Transverse colon (tissue), 4 donors: ENCODE measurements at regions not wholly inside any gene's neighbourhood (a gene's known extent, or its start where the extent isn't known, plus 50 kb on each side); places are given as distances from the start of the nearest gene placed in this dataset.

Source experiments
- CTCF ChIP-seq, 5 experiments: fragments of 200-600 bp in 3 of 5; fragments of 450-650 bp in 2 of 5; sonication (generic) in 3 of 5; IDR thresholded peaks; 1 replicate in 2 of 5; 2 replicates in 3 of 5; pipeline ENCODE4 v1.5.1; 2016 to 2017; ENCODE audit warnings: antibody characterized with exemption in 5 of 5, inconsistent platforms in 3 of 5, mild to moderate bottlenecking in 2 of 5, moderate library complexity in 1 of 5
- POLR2A ChIP-seq: fragments of 450-650 bp; IDR thresholded peaks from one replicate; pipeline ENCODE4 v1.6.1; 2016; ENCODE audit warnings: antibody characterized with exemption, mild to moderate bottlenecking, moderate library complexity
- POLR2AphosphoS5 ChIP-seq, 3 donors: sonication (generic); formaldehyde crosslinking; IDR thresholded peaks; one replicate each; pipeline ENCODE4 v1.6.1; 2016; ENCODE audit warnings: antibody characterized with exemption in 3 of 3

GRCh38 chr4:121555315-121556107, 141.3 kb downstream of the ANXA5 start:
- no peak for TF ChIP-seq POLR2AphosphoS5 (IDR thresholded peaks at IDR 0.05)
- no peak for TF ChIP-seq POLR2A
- TF ChIP-seq CTCF (IDR thresholded peaks at IDR 0.05), result no peak
